Right lobe of liver (tissue), 6 donors: ENCODE measurements at regions not wholly inside any gene's neighbourhood (a gene's known extent, or its start where the extent isn't known, plus 50 kb on each side); places are given as distances from the start of the nearest gene placed in this dataset.

Experiments used
- ATAC-seq, 4 donors: fragments of 200-7000 bp; cut with Tn5 transposase; one replicate each; pipeline ENCODE4 v1.9.1; 2020; ENCODE audit warnings: mild to moderate bottlenecking in 4 of 4, moderate library complexity in 4 of 4
- DNase-seq, 3 donors: peaks; one replicate each; pipeline ENCODE4 v3.0.0-alpha.2; 2020
- H3K27ac ChIP-seq, 3 donors: fragments of 200-600 bp; one replicate each; pipeline ENCODE4 v1.8.0; 2022
- H3K27me3 ChIP-seq, 2 donors: fragments of 200-600 bp; one replicate each; pipeline ENCODE4 v1.8.0; 2022
- H3K36me3 ChIP-seq, 4 donors: fragments of 200-600 bp; sonication (generic) in 1 of 4; one replicate each; pipeline versions ENCODE4 v1.5.1 to v1.8.0; 2017 to 2022; ENCODE audit warnings: control low read depth in 1 of 4
- H3K4me1 ChIP-seq, 4 donors: fragments of 200-600 bp; sonication (generic) in 1 of 4; one replicate each; pipeline versions ENCODE4 v1.5.1 to v1.8.0; 2017 to 2022; ENCODE audit warnings: control low read depth in 1 of 4
- H3K4me3 ChIP-seq, 3 donors: fragments of 200-600 bp; one replicate each; pipeline ENCODE4 v1.8.0; 2022
- H3K9me3 ChIP-seq, 4 donors: fragments of 200-600 bp; sonication (generic) in 1 of 4; one replicate each; pipeline versions ENCODE4 v1.5.1 to v1.8.0; 2017 to 2022; ENCODE audit warnings: control low read depth in 1 of 4
- CTCF ChIP-seq, 4 donors: fragments of 200-600 bp in 3 of 4; fragments of 450-650 bp in 1 of 4; IDR thresholded peaks; one replicate each; pipeline versions ENCODE4 v1.5.1 to v1.8.0; 2016 to 2022; ENCODE audit warnings: antibody characterized with exemption in 4 of 4, mild to moderate bottlenecking in 2 of 4
- POLR2A ChIP-seq: fragments of 450-650 bp; IDR thresholded peaks from one replicate; pipeline ENCODE4 v1.6.1; 2017; ENCODE audit warnings: antibody characterized with exemption, mild to moderate bottlenecking
- WGBS: methylation state at CpG from one replicate; pipeline ENCODE4 v1.1.6; 2018; ENCODE audit warnings: low coverage, low lambda C conversion rate; ENCODE audit not compliant: insufficient coverage; ENCODE audit errors: missing lambda C conversion rate; 5-methylcytosine and 5-hydroxymethylcytosine counted together
- intact Hi-C, 2 donors: fragments of 100-400 bp; cut with DNase I; formaldehyde crosslinking; loops; one replicate each; pipeline versions ENCODE4 v1.11.2 to v1.14.1; 2022
- donor health status: DM: no; HTN: yes; CAD: no.
- donor health status: DM: no; HTN: no; CAD: no.
- donor health status: DM: no; HTN: no; CAD: no.
- donor health status: DM: no; HTN: yes; CAD: no.
- donor health status: DM: no; HTN: yes; CAD: no.

DNA sequence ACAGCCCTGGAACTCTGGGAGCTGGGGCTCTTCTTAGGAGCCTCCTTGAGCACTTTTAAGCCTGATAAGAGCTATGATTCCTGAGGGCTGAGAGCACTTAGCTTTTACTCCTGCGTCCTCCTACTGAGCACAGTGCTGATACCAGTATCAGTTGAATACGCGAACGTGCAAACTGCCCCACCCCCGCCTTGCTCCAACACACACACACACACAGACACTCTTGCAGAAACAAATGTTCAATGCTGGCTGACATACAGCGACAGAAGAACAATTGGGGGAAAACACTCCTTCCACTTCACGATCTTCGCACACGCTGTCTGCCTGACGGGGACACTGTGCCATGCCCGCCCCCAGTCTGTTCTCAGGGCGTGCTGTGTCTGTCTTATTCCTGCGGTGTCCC is 57.2 kb upstream of the DLK1 start:
- ATAC-seq: peak in 2 of 4 donors; percentile 15 to 24
- no peak for TF ChIP-seq CTCF (IDR thresholded peaks at IDR 0.05)
- Histone ChIP-seq H3K27ac (no peak overlapping the region), H3K27me3 (no peaks in the 10 kb centered on the region), H3K4me1 (peaks cover 0 to 12% (median 0%) of the 10 kb centered on the region in 4 donors), H3K36me3 (no peaks in the 10 kb centered on the region), H3K9me3 (no peaks in the 10 kb centered on the region), H3K4me3 (no peak overlapping the region)
- no peak for DNase-seq
- intact Hi-C loops: no loop called here
- WGBS: 57% methylated on average over 10 of the region's 13 CpGs

DNA sequence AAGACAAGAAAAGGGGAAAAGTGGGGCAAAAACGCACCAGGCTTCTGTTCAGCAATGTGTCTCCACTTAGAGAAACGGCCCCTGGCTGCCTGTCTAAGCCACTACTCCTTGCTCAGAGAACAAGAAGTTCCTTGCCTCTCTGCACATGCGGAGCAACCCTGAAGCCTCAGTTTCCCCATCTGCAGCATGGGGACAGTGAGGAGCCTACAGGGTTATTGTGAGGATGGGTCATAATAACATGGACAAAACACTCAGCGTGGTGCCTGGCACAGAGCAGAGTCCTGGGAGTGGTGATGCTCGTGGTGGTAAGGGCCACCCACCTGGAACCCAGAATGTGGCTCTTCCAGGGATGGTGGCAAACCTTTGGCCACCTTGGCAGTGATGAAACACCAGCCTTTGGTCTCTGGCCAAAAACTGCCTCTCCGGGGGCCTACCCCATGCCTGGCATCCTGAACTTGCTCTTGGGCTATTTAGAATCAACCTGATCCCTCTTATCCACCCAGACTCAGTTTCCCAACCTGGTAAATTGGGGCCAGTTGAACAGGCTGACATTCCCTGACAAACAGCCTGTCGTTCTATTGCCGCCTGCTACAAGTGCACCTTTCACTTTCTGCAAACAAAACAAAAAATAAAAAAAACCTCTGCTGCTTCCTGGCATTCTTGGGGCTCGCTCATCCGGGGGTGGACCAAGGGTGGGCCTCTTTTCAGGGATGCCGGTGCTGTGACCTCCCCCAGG is 56.5 kb upstream of the DLK1 start:
- ATAC-seq (no peak), DNase-seq (no peak)
- no peak overlapping the region for H3K4me3 ChIP-seq
- H3K36me3 ChIP-seq: no peaks in the 10 kb centered on the region
- intact Hi-C loops: no loop called here
- no peaks in the 10 kb centered on the region for H3K27me3 ChIP-seq
- TF ChIP-seq POLR2A (no peak), CTCF (IDR thresholded peaks at IDR 0.05) (no peak)
- 38% methylated on average over 6 of the region's 11 CpGs for WGBS
- H3K4me1 ChIP-seq: peaks cover 0 to 8% (median 0%) of the 10 kb centered on the region in 4 donors
- no peak overlapping the region for H3K27ac ChIP-seq
- no peaks in the 10 kb centered on the region for H3K9me3 ChIP-seq

- intact Hi-C loops: no loop called here
- no peaks in the 10 kb centered on the region for H3K36me3 ChIP-seq
- H3K9me3 ChIP-seq: no peaks in the 10 kb centered on the region
- no peak overlapping the region for H3K4me3 ChIP-seq
- H3K4me1 ChIP-seq: peaks cover 0 to 3% (median 0%) of the 10 kb centered on the region in 4 donors
- 59% methylated on average over 6 of the region's 7 CpGs for WGBS
- no peaks in the 10 kb centered on the region for H3K27me3 ChIP-seq
- H3K27ac ChIP-seq: no peak overlapping the region
- ATAC-seq: no peak
- TF ChIP-seq CTCF (IDR thresholded peaks at IDR 0.05) (no peak), POLR2A (no peak)
- no peak for DNase-seq
Measured at GRCh38 chr14:100670753-100671049, 56.0 kb upstream of the DLK1 start.

GRCh38 chr14:100671386-100671901 is 55.2 kb upstream of the DLK1 start:
- WGBS: 47% methylated on average over 6 of the region's 6 CpGs
- no peaks in the 10 kb centered on the region for H3K36me3 ChIP-seq
- H3K4me1 ChIP-seq: no peaks in the 10 kb centered on the region
- no peak overlapping the region for H3K27ac ChIP-seq
- H3K9me3 ChIP-seq: no peaks in the 10 kb centered on the region
- no peak overlapping the region for H3K4me3 ChIP-seq
- TF ChIP-seq POLR2A (no peak), CTCF (IDR thresholded peaks at IDR 0.05) (no peak)
- DNase-seq (no peak), ATAC-seq (no peak)
- intact Hi-C loops: no loop called here
- no peaks in the 10 kb centered on the region for H3K27me3 ChIP-seq
